RWPE1 (cell line): ENCODE measurements at regions not wholly inside any gene's neighbourhood (a gene's known extent, or its start where the extent isn't known, plus 50 kb on each side); places are given as distances from the start of the nearest gene placed in this dataset.

ENCODE experiments used
- CTCF ChIA-PET: fragments of 350-600 bp; sonication (Branson Sonifier 250); formaldehyde crosslinking; extraction: SDS; loops from one replicate; lab custom pipeline; 2021; lab: Yijun Ruan, JAX
- POLR2A ChIA-PET: fragments of 400-600 bp; formaldehyde crosslinking; extraction: SDS; loops from one replicate; lab custom pipeline; 2020; ENCODE audit warnings: antibody characterized with exemption; ENCODE audit not compliant: low non-redundant PET; lab: Yijun Ruan, JAX
- DNase-seq: peaks from one replicate; pipeline ENCODE4 v3.0.0; 2012; ENCODE audit warnings: low spot score
- H3K27ac ChIP-seq: fragments of 450-650 bp; 2 replicates; pipeline ENCODE4 v1.5.1; 2017
- TF ChIP-seq, protein P1 (sequence below): fragments of 450-650 bp; conservative IDR thresholded peaks from 2 replicates; pipeline ENCODE4 v1.5.1; 2017; ENCODE audit warnings: low read depth, mild to moderate bottlenecking

DNA sequence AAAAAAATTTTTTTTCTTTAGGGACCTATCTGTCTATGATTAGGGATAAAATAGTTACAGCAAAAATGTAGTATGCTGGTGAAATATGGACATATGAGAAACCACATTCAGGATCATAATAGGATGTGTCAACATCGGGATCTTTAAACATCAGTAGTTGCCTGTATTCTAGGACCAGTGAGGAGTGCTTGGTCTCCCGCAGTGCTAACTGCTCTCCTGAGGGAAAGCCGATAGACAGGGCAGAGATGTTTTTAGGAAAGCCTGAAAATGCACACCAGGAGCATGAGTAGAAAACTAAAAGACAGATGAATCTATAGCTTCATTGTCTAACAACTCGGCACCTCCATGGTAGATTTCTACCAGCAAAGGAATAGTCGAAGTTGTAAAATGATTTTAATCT, 178.1 kb upstream of the SMIM31 start:
- DNase-seq, result no peak
- H3K27ac ChIP-seq, result no peak overlapping the region
- TF ChIP-seq, protein P1, sequence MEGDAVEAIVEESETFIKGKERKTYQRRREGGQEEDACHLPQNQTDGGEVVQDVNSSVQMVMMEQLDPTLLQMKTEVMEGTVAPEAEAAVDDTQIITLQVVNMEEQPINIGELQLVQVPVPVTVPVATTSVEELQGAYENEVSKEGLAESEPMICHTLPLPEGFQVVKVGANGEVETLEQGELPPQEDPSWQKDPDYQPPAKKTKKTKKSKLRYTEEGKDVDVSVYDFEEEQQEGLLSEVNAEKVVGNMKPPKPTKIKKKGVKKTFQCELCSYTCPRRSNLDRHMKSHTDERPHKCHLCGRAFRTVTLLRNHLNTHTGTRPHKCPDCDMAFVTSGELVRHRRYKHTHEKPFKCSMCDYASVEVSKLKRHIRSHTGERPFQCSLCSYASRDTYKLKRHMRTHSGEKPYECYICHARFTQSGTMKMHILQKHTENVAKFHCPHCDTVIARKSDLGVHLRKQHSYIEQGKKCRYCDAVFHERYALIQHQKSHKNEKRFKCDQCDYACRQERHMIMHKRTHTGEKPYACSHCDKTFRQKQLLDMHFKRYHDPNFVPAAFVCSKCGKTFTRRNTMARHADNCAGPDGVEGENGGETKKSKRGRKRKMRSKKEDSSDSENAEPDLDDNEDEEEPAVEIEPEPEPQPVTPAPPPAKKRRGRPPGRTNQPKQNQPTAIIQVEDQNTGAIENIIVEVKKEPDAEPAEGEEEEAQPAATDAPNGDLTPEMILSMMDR, result no peak
- ChIA-PET CTCF (no interaction called here), POLR2A (no interaction called here)

DNA sequence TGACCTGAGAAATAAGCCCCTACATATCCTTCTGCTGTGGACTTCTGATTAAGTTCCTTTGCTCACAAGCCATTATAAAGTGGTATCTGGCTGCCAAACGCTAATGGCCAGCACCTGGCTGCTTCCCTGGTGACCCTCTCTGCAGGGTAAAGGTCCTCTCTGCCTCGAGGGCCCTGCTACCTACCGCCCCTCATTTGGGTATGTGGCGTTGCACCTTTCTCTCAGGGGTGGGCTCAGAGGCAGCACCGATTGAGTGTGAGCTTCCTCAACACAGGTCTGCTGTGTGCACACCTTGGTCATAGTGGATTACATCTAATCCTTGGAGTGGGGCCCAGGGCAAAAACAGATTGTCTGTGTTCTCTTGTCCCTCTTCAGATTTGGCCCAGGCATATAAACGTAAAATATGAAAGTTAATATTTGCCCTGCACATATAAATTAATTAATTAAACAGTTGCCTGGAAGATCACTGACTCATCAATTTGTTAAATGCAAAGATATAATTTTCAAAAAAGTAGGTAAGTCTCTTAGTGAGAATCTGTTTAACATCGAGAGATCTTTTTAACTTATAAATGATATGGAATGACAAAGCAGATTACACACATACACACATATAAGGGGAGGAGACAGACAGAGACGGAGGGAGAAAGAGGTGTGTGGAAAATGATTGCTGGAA, 174.5 kb upstream of the SMIM31 start:
- CTCF ChIA-PET, result no interaction called here
- TF ChIP-seq, protein P1, result no peak
- H3K27ac ChIP-seq, result no peak overlapping the region
- DNase-seq, result no peak
- POLR2A ChIA-PET, result no interaction called here

DNA sequence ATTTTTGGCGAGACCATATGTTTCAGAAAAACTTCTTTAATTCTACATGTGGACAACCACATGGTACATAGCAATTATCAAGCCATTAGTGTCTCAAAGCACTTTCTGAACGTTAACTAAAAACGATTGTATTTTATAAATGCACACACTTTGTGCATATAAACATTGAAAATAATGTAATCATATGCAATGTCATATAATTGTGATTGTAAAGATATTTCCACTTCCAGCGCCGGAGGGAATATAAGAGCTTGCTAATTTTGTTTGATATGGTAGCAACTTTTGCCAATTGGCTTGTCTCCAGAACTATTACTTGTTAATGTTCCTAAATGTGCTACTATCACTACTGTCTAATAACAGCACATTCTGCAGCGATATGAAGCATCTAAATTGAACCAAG, 162.3 kb upstream of the SMIM31 start:
- POLR2A ChIA-PET, result no interaction called here

DNA sequence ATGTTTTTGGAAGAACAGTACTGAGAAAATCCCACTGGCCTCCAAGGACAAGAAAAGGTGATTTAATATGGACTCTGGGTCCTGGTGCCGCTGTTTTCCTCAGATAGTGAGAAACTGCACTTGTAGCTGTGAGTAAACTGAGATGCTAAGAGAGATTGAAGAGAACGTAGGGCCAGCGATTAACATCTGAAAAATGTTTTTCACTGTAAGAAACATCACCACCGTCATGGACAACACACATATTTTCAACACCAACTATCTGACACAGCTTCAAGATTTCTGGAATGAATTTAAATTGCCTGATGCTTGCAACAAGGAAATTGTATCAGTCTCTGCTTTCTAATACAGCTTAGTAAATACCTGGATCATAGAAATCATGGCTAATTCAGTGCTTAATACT, 158.2 kb upstream of the SMIM31 start:
- TF ChIP-seq, protein P1, result no peak
- ChIA-PET CTCF (interaction anchor here (0.8 kb wide), 1 partner anchor 22 kb away, joined by 4 read pairs; no protein-coding TSS in a partner anchor), POLR2A (no interaction called here)
- no peak for DNase-seq
- H3K27ac ChIP-seq, result no peak overlapping the region

More for the DNA sequence above, 162.3 kb upstream of the SMIM31 start:
- CTCF ChIA-PET, result interaction anchor here (0.6 kb wide), 1 partner anchor 12 kb away, joined by 3 read pairs; no protein-coding TSS in a partner anchor
- DNase-seq, result no peak
- H3K27ac ChIP-seq, result no peak overlapping the region
- TF ChIP-seq, protein P1, result no peak

DNA sequence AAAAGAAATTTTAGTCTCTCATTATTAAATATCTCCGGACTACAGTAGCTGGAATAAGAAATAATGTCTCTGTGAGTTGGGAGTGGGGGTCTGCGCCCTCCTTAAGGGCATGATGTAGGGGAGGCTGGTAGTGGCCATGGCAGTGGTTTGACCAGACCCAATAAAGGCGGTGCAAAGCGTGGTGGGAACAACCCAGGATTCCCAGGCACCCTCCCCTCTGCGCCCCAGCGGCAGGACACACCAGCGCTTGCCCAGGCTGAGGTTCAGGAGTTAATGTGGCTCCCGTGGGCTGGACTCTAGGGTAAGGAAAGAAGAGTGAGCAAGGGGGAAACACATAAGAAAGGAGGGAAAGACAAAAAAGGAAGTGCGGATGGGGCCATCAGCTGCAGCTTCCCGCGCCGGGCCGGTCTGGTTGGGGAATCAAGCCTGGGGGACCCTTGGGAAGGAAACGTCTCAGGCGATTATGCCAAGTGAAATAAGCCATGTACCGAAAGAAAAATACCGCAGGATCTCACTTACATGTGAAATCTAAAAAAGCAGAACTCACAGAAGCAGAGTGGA, 157.5 kb upstream of the SMIM31 start:
- no peak for DNase-seq
- ChIA-PET POLR2A (no interaction called here), CTCF (no interaction called here)
- TF ChIP-seq, protein P1, result no peak
- no peak overlapping the region for H3K27ac ChIP-seq

DNA sequence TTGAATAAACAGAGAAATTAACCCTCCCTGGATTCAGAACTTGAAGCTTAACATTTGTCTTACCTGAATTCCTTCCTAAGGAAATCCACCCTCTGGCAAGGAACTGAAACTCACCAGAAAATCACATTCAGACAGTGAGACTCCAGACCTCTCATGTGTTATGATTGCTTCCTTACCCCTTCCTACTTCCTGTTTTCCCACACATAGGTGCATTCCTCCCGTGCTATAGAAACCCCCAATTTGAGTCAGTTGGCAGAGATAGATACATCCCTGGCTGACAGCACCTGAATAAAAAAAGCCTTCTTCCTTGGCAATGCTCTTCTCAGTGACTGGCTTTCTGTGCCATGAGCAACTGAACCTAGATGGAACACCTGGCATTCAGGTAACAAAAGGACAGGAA, 157.0 kb upstream of the SMIM31 start:
- H3K27ac ChIP-seq, result no peak overlapping the region
- ChIA-PET CTCF (no interaction called here), POLR2A (no interaction called here)
- DNase-seq, result no peak
- TF ChIP-seq, protein P1, result no peak
